ENCODE measurements at regions not wholly inside any gene's neighbourhood (a gene's known extent, or its start where the extent isn't known, plus 50 kb on each side); places are given as distances from the start of the nearest gene placed in this dataset.

DNA sequence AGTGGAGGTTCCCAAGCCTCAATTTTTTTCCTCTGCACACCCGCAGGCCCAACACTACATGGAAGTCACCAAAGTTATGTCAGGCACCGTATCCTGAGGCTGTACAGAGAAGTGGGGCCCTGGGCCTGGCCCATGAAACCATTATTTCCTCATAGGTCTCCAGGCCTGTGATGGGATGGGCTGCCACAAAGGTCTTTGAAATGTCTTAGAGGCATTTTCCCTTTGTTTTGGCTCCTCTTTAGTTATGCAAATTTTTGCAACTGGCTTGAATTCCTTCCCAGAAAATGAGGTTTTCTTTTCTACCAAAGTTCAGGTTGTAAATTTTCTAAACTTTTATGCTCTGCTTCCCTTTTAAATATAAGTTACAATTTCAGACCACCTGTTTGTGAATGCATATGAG lies 365.2 kb downstream of the HGF start:
- Histone ChIP-seq H3K4me3 (no peak overlapping the region), H3K79me2 (ENCODE audit: insufficient read depth) (no peaks in the 10 kb centered on the region), H3K4me2 (ENCODE audit: unreplicated experiment) (no peak overlapping the region), H3K9me3 (ENCODE audit: low read depth) (peaks cover 4% of the 10 kb centered on the region), H3F3A (ENCODE audit: insufficient read depth) (no peaks in the 10 kb centered on the region), H4K20me1 (ENCODE audit: insufficient read depth) (no peaks in the 10 kb centered on the region), H3K4me1 (ENCODE audit: insufficient read depth) (no peaks in the 10 kb centered on the region), H3K9ac (no peak overlapping the region), H3K9me2 (ENCODE audit: insufficient read depth) (no peaks in the 10 kb centered on the region), H2AFZ (no peak overlapping the region), H3K27me3 (replicated peaks; ENCODE audit: insufficient read depth) (no peaks in the 10 kb centered on the region), H3K27ac (no peak overlapping the region), H3K36me3 (ENCODE audit: low read depth) (no peaks in the 10 kb centered on the region)
- TF ChIP-seq EZH2 (IDR thresholded peaks at IDR 0.05; ENCODE audit: insufficient read depth, poor library complexity, severe bottlenecking) (no peak), EZH2phosphoT487 (IDR thresholded peaks at IDR 0.05; ENCODE audit: insufficient read depth, low read depth) (no peak)
- DNase-seq, result no peak
- in situ Hi-C loops (cut with MboI), result no loop called here
- WGBS, 2 experiments (ENCODE audit: low coverage in 1 of 2, low lambda C conversion rate in 2 of 2, missing lambda C conversion rate in 2 of 2), result 81 to 86% methylated on average over 2 of the region's 2 CpGs

DNA sequence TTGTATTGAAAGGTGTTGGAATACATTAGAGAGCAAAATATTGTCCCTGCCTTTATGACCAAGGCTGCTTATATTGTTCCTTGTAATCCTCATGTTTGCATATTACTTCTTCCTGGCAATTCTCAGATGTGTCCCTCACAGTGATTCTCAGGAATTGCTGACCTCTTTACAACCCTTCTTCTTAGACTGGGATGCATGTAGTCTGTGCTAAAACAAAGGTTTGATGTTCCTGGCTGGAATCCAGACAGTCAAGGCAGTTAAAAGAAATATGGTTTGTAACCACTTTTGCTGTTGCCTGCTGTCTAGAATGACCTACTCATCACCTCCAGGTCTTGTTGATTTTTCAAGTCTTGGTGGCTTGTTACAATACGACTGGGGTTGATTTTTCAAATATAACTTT lies 367.6 kb downstream of the HGF start:
- H3K27me3 ChIP-seq (replicated peaks; ENCODE audit: insufficient read depth), result no peaks in the 10 kb centered on the region
- no peaks in the 10 kb centered on the region for H4K20me1 ChIP-seq (ENCODE audit: insufficient read depth)
- in situ Hi-C loops (cut with MboI), result no loop called here
- 70 to 77% methylated on average over 1 of the region's 1 CpG for WGBS, 2 experiments (ENCODE audit: low coverage in 1 of 2, low lambda C conversion rate in 2 of 2, missing lambda C conversion rate in 2 of 2)
- no peaks in the 10 kb centered on the region for H3K9me3 ChIP-seq (ENCODE audit: low read depth)
- no peak overlapping the region for H3K27ac ChIP-seq
- H3K9ac ChIP-seq, result no peak overlapping the region
- H3K4me2 ChIP-seq (ENCODE audit: unreplicated experiment), result no peak overlapping the region
- H3K4me3 ChIP-seq, result no peak overlapping the region
- TF ChIP-seq EZH2 (IDR thresholded peaks at IDR 0.05; ENCODE audit: insufficient read depth, poor library complexity, severe bottlenecking) (no peak), EZH2phosphoT487 (IDR thresholded peaks at IDR 0.05; ENCODE audit: insufficient read depth, low read depth) (no peak)
- H3K79me2 ChIP-seq (ENCODE audit: insufficient read depth), result no peaks in the 10 kb centered on the region
- H3K9me2 ChIP-seq (ENCODE audit: insufficient read depth), result no peaks in the 10 kb centered on the region
- no peak overlapping the region for H2AFZ ChIP-seq
- H3K4me1 ChIP-seq (ENCODE audit: insufficient read depth), result no peaks in the 10 kb centered on the region
- no peaks in the 10 kb centered on the region for H3F3A ChIP-seq (ENCODE audit: insufficient read depth)
- H3K36me3 ChIP-seq (ENCODE audit: low read depth), result no peaks in the 10 kb centered on the region
- no peak for DNase-seq

DNA sequence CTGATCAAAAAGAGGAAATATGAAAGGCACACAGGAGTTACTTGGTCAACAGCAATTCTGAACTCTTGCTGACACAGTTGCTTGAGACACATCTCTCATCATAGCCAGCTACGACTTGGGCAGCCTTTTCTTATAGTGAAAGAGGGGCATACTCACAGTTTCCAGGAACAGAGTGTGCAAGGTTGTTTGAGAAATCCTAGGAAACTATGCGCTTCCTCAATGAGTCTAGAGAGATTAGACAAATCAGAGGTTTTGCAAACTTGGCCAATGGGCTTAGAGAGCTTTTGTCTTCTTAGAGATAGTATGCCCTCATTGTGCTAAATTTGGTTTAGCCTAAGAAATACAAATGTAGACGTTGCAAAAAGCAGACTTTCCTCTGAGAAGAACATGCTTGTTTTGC lies 370.4 kb downstream of the HGF start:
- DNase-seq, result no peak
- no peaks in the 10 kb centered on the region for H3K9me3 ChIP-seq (ENCODE audit: low read depth)
- no peaks in the 10 kb centered on the region for H3K36me3 ChIP-seq (ENCODE audit: low read depth)
- no peak overlapping the region for H3K4me3 ChIP-seq
- H3K79me2 ChIP-seq (ENCODE audit: insufficient read depth), result no peaks in the 10 kb centered on the region
- H4K20me1 ChIP-seq (ENCODE audit: insufficient read depth), result no peaks in the 10 kb centered on the region
- no peaks in the 10 kb centered on the region for H3K4me1 ChIP-seq (ENCODE audit: insufficient read depth)
- no peaks in the 10 kb centered on the region for H3K27me3 ChIP-seq (replicated peaks; ENCODE audit: insufficient read depth)
- H3F3A ChIP-seq (ENCODE audit: insufficient read depth), result no peaks in the 10 kb centered on the region
- no peak overlapping the region for H3K9ac ChIP-seq
- in situ Hi-C loops (cut with MboI), result no loop called here
- H3K9me2 ChIP-seq (ENCODE audit: insufficient read depth), result no peaks in the 10 kb centered on the region
- WGBS, 2 experiments (ENCODE audit: low coverage in 1 of 2, low lambda C conversion rate in 2 of 2, missing lambda C conversion rate in 2 of 2), result 50 to 54% methylated on average over 3 of the region's 3 CpGs
- no peak overlapping the region for H2AFZ ChIP-seq
- H3K27ac ChIP-seq, result no peak overlapping the region
- TF ChIP-seq EZH2phosphoT487 (IDR thresholded peaks at IDR 0.05; ENCODE audit: insufficient read depth, low read depth) (no peak), EZH2 (IDR thresholded peaks at IDR 0.05; ENCODE audit: insufficient read depth, poor library complexity, severe bottlenecking) (no peak)
- no peak overlapping the region for H3K4me2 ChIP-seq (ENCODE audit: unreplicated experiment)

DNA sequence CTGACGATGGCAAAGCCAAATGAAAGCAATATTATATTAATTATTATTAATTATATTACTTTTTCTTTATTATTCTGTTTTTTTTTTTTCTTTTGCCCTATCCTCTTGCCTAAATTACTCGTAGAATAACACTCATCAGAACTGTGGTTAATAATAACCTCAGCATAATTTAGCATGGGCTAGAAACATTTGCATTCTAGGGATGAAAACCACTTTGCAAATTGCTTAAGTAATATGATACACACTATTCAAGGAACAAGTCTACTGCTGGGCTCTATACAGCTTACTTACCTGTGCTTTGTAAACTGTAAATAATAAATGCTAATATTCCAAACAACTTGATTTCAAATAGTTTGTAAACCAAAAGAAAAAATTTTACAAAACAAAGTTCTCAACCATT lies 375.8 kb downstream of the HGF start:
- H3K9me3 ChIP-seq (ENCODE audit: low read depth), result no peaks in the 10 kb centered on the region
- H3F3A ChIP-seq (ENCODE audit: insufficient read depth), result no peaks in the 10 kb centered on the region
- no peaks in the 10 kb centered on the region for H3K36me3 ChIP-seq (ENCODE audit: low read depth)
- DNase-seq, result no peak
- 84 to 86% methylated on average over 2 of the region's 2 CpGs for WGBS, 2 experiments (ENCODE audit: low coverage in 1 of 2, low lambda C conversion rate in 2 of 2, missing lambda C conversion rate in 2 of 2)
- H3K9ac ChIP-seq, result no peak overlapping the region
- no peak overlapping the region for H2AFZ ChIP-seq
- no peak overlapping the region for H3K27ac ChIP-seq
- no peaks in the 10 kb centered on the region for H3K27me3 ChIP-seq (replicated peaks; ENCODE audit: insufficient read depth)
- no peaks in the 10 kb centered on the region for H3K79me2 ChIP-seq (ENCODE audit: insufficient read depth)
- H4K20me1 ChIP-seq (ENCODE audit: insufficient read depth), result no peaks in the 10 kb centered on the region
- no peaks in the 10 kb centered on the region for H3K4me1 ChIP-seq (ENCODE audit: insufficient read depth)
- no peaks in the 10 kb centered on the region for H3K9me2 ChIP-seq (ENCODE audit: insufficient read depth)
- no peak overlapping the region for H3K4me3 ChIP-seq
- TF ChIP-seq EZH2 (IDR thresholded peaks at IDR 0.05; ENCODE audit: insufficient read depth, poor library complexity, severe bottlenecking) (no peak), EZH2phosphoT487 (IDR thresholded peaks at IDR 0.05; ENCODE audit: insufficient read depth, low read depth) (no peak)
- H3K4me2 ChIP-seq (ENCODE audit: unreplicated experiment), result no peak overlapping the region
- in situ Hi-C loops (cut with MboI), result no loop called here

DNA sequence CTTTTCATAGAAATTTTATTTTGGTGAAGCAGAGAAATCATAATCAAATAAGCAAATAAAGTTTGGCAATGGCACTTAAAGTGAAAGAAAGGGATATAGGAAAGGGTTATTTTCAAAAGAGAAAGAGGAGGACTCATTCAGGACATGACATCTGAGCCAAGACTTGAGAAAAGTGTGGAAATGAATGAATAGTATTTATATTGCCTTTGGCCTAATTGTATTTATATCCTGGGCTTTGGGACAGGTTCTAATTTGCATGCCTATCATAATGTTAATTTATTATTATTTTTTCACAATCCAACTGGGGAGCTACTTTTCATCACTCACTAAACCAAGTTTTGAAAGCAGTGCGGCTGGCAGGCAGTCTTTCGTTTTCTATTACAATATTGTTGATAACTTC lies 376.8 kb downstream of the HGF start:
- Histone ChIP-seq H3K9me3 (ENCODE audit: low read depth) (no peaks in the 10 kb centered on the region), H3K36me3 (ENCODE audit: low read depth) (no peaks in the 10 kb centered on the region), H3K4me3 (no peak overlapping the region), H3K27ac (no peak overlapping the region), H4K20me1 (ENCODE audit: insufficient read depth) (no peaks in the 10 kb centered on the region), H3K9ac (no peak overlapping the region), H3K4me2 (ENCODE audit: unreplicated experiment) (no peak overlapping the region), H3K4me1 (ENCODE audit: insufficient read depth) (no peaks in the 10 kb centered on the region), H2AFZ (peak overlapping the region; percentile 47), H3F3A (ENCODE audit: insufficient read depth) (no peaks in the 10 kb centered on the region), H3K27me3 (replicated peaks; ENCODE audit: insufficient read depth) (no peaks in the 10 kb centered on the region), H3K9me2 (ENCODE audit: insufficient read depth) (no peaks in the 10 kb centered on the region), H3K79me2 (ENCODE audit: insufficient read depth) (no peaks in the 10 kb centered on the region)
- no peak for TF ChIP-seq EZH2 (IDR thresholded peaks at IDR 0.05; ENCODE audit: insufficient read depth, poor library complexity, severe bottlenecking)
- TF ChIP-seq EZH2phosphoT487 (IDR thresholded peaks at IDR 0.05; ENCODE audit: insufficient read depth, low read depth), result no peak
- 45 to 52% methylated on average over 2 of the region's 2 CpGs for WGBS, 2 experiments (ENCODE audit: low coverage in 1 of 2, low lambda C conversion rate in 2 of 2, missing lambda C conversion rate in 2 of 2)
- in situ Hi-C loops (cut with MboI), result no loop called here
- no peak for DNase-seq
